D721Med (cell line): ENCODE measurements at regions not wholly inside any gene's neighbourhood (a gene's known extent, or its start where the extent isn't known, plus 50 kb on each side); places are given as distances from the start of the nearest gene placed in this dataset.
A peak's percentile ranks its signal among the peaks of the same experiment; 100 is the strongest.

Experiments
- DNase-seq: peaks from one replicate; pipeline ENCODE4 v3.0.0; 2011; ENCODE audit warnings: low spot score; ENCODE audit not compliant: insufficient read length
- FAIRE-seq: peaks from 2 replicates; lab custom pipeline; 2011; peaks lifted over from hg19 to GRCh38; lab: Jason Lieb, UNC
- CTCF ChIP-seq: IDR thresholded peaks from 2 replicates; pipeline ENCODE4 v1.5.1; 2012; ENCODE audit warnings: mild to moderate bottlenecking, control low read depth; ENCODE audit not compliant: insufficient read depth; ENCODE audit errors: missing control alignments

- FAIRE-seq = no peak
- peak; percentile 73 for DNase-seq
- peak; percentile 86 for TF ChIP-seq CTCF
Observed at GRCh38 chr6:6724539-6725467, 136.3 kb downstream of the LY86 start.

- TF ChIP-seq CTCF = no peak
- FAIRE-seq (no peak), DNase-seq (no peak)
Observed at GRCh38 chr6:6725468-6726209, 137.1 kb downstream of the LY86 start.

- DNase-seq (no peak), FAIRE-seq (no peak)
Observed at GRCh38 chr6:6728169-6728941, 139.8 kb downstream of the LY86 start.

GRCh38 chr6:6729971-6730370, 141.5 kb downstream of the LY86 start:
- no peak for TF ChIP-seq CTCF
- no peak for FAIRE-seq

More at GRCh38 chr6:6728169-6728941, 139.8 kb downstream of the LY86 start:
- TF ChIP-seq CTCF = no peak

GRCh38 chr6:6730831-6731230, 142.3 kb downstream of the LY86 start:
- FAIRE-seq (no peak), DNase-seq (no peak)
- TF ChIP-seq CTCF = no peak

More at GRCh38 chr6:6729971-6730370, 141.5 kb downstream of the LY86 start:
- no peak for DNase-seq

- no peak for DNase-seq
- TF ChIP-seq CTCF = no peak
- no peak for FAIRE-seq
Observed at GRCh38 chr6:6734479-6735465, 146.3 kb downstream of the LY86 start.
